GM12878 (cell line): ENCODE measurements at regions not wholly inside any gene's neighbourhood (a gene's known extent, or its start where the extent isn't known, plus 50 kb on each side); places are given as distances from the start of the nearest gene placed in this dataset.

Source experiments
- EGR1 ChIP-seq, 2 experiments: IDR thresholded peaks; 1 replicate in 1 of 2; 2 replicates in 1 of 2; pipeline ENCODE4 v1.6.1; 2011 to 2012; ENCODE audit warnings: low read depth in 2 of 2, low read length in 2 of 2, borderline replicate concordance in 1 of 2, mild to moderate bottlenecking in 1 of 2, moderate library complexity in 1 of 2
- NR2C1 ChIP-seq: fragments of 450-650 bp; IDR thresholded peaks from 2 replicates; pipeline ENCODE4 v1.6.1; 2017; ENCODE audit warnings: antibody characterized with exemption, mild to moderate bottlenecking, moderate library complexity
- POU2F2 ChIP-seq: IDR thresholded peaks from 3 replicates; pipeline ENCODE4 v1.6.1; 2011; ENCODE audit warnings: low read depth, mild to moderate bottlenecking, low read length, borderline replicate concordance
- ZNF274 ChIP-seq: IDR thresholded peaks from one replicate; pipeline ENCODE4 v1.8.0; 2011; ENCODE audit not compliant: insufficient read length, insufficient read depth
- TF ChIP-seq, protein P1 (sequence below), 3 experiments: IDR thresholded peaks in 2 of 3; conservative IDR thresholded peaks in 1 of 3; 2 replicates each; pipeline ENCODE4 v1.5.1; 2011; ENCODE audit warnings: low read depth in 3 of 3, low read length in 3 of 3, mild to moderate bottlenecking in 3 of 3, control low read depth in 2 of 3, moderate library complexity in 2 of 3, inconsistent platforms in 1 of 3, mixed read lengths in 1 of 3; ENCODE audit not compliant: control insufficient read depth in 2 of 3, insufficient read depth in 1 of 3; ENCODE audit errors: extremely low read depth in 1 of 3

DNA sequence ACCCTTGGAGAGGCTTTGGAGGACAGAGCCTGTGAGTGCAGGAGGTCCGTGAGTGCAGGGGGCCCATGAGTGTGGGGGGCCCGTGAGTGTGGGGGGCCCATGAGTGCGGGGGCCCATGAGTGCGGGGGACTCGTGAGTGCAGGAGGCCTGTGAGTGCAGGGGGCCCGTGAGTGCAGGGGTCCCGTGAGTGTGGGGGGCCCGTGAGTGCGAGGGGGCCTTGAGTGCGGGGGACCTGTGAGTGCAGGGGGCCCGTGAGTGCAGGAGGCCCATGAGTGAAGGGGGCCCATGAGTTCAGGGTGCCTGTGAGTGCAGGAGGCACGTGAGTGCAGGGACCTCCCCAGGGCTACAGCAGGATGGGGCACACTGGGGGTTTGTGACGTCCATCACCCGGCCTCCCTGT, 108.3 kb upstream of the TTC34 start:
- TF ChIP-seq POU2F2 = no peak
- TF ChIP-seq, protein P1, sequence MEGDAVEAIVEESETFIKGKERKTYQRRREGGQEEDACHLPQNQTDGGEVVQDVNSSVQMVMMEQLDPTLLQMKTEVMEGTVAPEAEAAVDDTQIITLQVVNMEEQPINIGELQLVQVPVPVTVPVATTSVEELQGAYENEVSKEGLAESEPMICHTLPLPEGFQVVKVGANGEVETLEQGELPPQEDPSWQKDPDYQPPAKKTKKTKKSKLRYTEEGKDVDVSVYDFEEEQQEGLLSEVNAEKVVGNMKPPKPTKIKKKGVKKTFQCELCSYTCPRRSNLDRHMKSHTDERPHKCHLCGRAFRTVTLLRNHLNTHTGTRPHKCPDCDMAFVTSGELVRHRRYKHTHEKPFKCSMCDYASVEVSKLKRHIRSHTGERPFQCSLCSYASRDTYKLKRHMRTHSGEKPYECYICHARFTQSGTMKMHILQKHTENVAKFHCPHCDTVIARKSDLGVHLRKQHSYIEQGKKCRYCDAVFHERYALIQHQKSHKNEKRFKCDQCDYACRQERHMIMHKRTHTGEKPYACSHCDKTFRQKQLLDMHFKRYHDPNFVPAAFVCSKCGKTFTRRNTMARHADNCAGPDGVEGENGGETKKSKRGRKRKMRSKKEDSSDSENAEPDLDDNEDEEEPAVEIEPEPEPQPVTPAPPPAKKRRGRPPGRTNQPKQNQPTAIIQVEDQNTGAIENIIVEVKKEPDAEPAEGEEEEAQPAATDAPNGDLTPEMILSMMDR (IDR thresholded peaks at IDR 0.05 in 2 of 3, conservative IDR thresholded peaks at IDR 0.05 in 1 of 3; ENCODE audit: control insufficient read depth in 2 of 3, extremely low read depth in 1 of 3, insufficient read depth in 1 of 3, low read depth in 3 of 3, low read length in 3 of 3) = no peak
- TF ChIP-seq ZNF274 = no peak
- TF ChIP-seq EGR1 (IDR thresholded peaks at IDR 0.05; ENCODE audit: borderline replicate concordance in 1 of 2, low read depth in 2 of 2, low read length in 2 of 2) = no peak
- no peak for TF ChIP-seq NR2C1
